GM21717 (cell line): ENCODE measurements at regions not wholly inside any gene's neighbourhood (a gene's known extent, or its start where the extent isn't known, plus 50 kb on each side); places are given as distances from the start of the nearest gene placed in this dataset.

Experiments
- ATAC-seq: cut with Tn5 transposase; IDR thresholded peaks from one replicate; pipeline ENCODE4 v1.9.1; 2021; ENCODE audit warnings: mild to moderate bottlenecking, moderate library complexity; ENCODE audit not compliant: unreplicated experiment

- ATAC-seq: no peak
These were observed 96.6 kb upstream of the FOXP4 start for GRCh38 chr6:41449399-41450245.

- ATAC-seq: no peak
These were observed 95.6 kb upstream of the FOXP4 start for GRCh38 chr6:41450581-41450980.

- no peak for ATAC-seq
These were observed 95.1 kb upstream of the FOXP4 start for GRCh38 chr6:41451039-41451438.

GRCh38 chr6:41451515-41452163, 94.5 kb upstream of the FOXP4 start:
- ATAC-seq: no peak

- ATAC-seq: no peak
These were observed 93.4 kb upstream of the FOXP4 start for GRCh38 chr6:41452763-41453162.

- no peak for ATAC-seq
These were observed 92.9 kb upstream of the FOXP4 start for GRCh38 chr6:41453244-41453643.

GRCh38 chr6:41454189-41454789, 91.9 kb upstream of the FOXP4 start:
- ATAC-seq: no peak

GRCh38 chr6:41455410-41455809, 90.8 kb upstream of the FOXP4 start:
- no peak for ATAC-seq

- ATAC-seq: no peak
These were observed 90.4 kb upstream of the FOXP4 start for GRCh38 chr6:41455818-41456217.

- ATAC-seq: no peak
These were observed 88.9 kb upstream of the FOXP4 start for GRCh38 chr6:41457303-41457670.

GRCh38 chr6:41459738-41460137, 86.4 kb upstream of the FOXP4 start:
- no peak for ATAC-seq

GRCh38 chr6:41460742-41461336, 85.3 kb upstream of the FOXP4 start:
- ATAC-seq: no peak

GRCh38 chr6:41462033-41462432, 84.1 kb upstream of the FOXP4 start:
- no peak for ATAC-seq

- no peak for ATAC-seq
These were observed 82.9 kb upstream of the FOXP4 start for GRCh38 chr6:41463062-41463930.

- no peak for ATAC-seq
These were observed 82.2 kb upstream of the FOXP4 start for GRCh38 chr6:41464019-41464418.

- ATAC-seq: no peak
These were observed 81.7 kb upstream of the FOXP4 start for GRCh38 chr6:41464481-41464880.

GRCh38 chr6:41466437-41466990, 79.7 kb upstream of the FOXP4 start:
- no peak for ATAC-seq

GRCh38 chr6:41467061-41467460, 79.1 kb upstream of the FOXP4 start:
- no peak for ATAC-seq

GRCh38 chr6:41467627-41468404, 78.4 kb upstream of the FOXP4 start:
- ATAC-seq: no peak
